GM18867 (cell line): ENCODE measurements at regions not wholly inside any gene's neighbourhood (a gene's known extent, or its start where the extent isn't known, plus 50 kb on each side); places are given as distances from the start of the nearest gene placed in this dataset.
"Not testable (repeated sequence)": the region's sequence is repeated elsewhere in the genome, so short reads cannot be mapped to it uniquely, and the experiment has no call there.

Source experiments
- ATAC-seq: cut with Tn5 transposase; IDR thresholded peaks from one replicate; pipeline ENCODE4 v1.9.1; 2021; ENCODE audit warnings: mild to moderate bottlenecking, moderate library complexity; ENCODE audit not compliant: unreplicated experiment

DNA sequence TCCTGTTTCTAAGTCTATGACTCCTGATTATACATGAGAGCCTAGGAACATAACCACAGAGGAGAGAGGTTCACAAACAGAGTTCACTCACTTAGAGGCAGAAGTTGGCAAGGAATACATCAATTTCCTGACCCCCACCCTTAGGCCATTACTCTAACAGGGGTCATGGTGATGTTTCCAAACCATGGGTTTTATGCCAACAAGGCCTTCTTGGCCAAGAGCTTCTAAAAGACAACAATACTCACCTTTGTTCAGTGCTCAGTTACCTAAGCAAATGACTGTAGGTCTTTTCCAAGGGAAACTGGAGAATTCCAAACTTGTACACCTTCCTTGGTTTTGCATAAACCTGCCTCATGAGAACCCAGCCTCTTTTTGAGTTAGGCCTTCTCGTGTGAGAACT lies 52.6 kb downstream of the ERICH4 start:
- ATAC-seq, result no peak

DNA sequence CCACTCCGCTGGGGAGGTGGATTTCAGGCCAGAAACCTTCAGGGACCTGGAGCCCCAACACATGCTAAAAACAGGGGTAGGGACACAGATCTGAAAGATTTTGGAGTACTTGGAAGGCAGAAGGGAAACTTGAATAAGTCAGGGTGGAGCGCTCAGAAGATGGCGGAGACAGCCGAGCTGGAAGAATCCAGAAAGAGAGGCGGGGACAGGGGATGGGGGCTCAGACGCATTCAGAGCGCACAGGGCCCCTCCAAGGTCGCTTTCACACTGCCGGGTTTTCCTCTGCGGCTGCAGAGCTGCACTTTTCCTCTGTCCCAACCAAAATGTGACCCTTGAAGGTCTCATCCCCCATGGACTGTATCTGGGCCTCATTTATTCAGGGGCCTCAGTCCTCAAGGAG lies 56.9 kb downstream of the ERICH4 start:
- no peak for ATAC-seq

DNA sequence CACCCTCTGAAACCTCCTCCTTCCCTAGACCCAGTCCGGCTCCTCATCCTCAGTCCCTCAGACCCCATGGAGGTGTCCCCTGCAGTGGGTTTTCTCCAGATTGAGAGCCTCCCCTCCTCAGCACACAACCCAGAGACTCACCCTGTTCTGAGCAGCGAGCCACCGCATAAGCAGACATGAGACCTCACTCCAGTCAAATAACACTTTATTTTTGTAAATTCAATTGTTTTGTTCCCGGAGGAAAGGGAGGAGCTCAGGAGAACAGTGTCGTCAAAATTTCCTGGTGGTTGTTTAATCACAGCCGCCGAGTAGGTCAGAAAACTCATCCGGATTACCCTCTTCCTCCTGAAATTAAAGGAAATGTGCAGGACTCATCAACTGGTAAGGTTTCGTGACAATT lies 57.5 kb downstream of the ERICH4 start:
- ATAC-seq, result no peak

DNA sequence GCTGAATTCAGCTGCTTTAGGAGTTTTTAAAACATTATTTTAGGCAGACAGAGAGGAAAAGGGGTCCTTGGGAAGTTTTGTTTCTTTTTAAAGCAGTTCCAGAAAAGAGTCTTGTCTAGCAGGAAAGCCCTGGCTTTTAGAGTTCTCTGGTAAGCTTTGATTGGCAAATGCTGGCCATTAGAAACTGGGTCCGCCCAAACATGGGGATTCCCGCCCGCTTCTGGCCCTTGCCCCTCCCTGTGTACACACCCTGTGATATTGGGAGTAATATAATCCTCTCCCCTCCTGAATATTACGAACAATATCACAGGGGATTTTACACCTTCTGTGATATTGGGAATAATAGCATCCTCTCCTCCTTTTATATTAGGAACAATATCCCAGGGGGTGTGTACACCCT lies 58.9 kb downstream of the ERICH4 start:
- no peak for ATAC-seq

- ATAC-seq, result no peak
Measured at GRCh38 chr19:41505105-41505504, 62.1 kb downstream of the ERICH4 start.

- ATAC-seq, result no peak
Measured at GRCh38 chr19:41510484-41510883, 65.5 kb upstream of the CEACAM21 start.

DNA sequence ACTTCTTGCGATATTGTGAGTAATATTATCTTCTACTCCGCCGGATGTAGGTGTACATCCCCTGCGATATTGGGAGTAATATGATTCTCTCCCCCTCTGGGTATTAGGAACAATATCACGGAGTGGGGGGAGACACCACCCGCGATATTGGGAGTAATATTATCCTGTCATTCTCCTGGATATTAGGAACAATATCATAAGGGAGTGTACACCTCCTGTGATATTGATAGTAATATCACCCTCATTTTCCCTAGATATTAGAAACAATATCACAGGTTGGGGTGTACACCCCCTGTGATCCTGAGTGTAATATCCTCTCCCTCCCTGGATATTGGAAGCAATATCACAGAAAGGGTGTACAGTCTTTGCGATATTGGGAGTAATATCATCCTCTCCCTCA lies 64.3 kb upstream of the CEACAM21 start:
- no peak for ATAC-seq

DNA sequence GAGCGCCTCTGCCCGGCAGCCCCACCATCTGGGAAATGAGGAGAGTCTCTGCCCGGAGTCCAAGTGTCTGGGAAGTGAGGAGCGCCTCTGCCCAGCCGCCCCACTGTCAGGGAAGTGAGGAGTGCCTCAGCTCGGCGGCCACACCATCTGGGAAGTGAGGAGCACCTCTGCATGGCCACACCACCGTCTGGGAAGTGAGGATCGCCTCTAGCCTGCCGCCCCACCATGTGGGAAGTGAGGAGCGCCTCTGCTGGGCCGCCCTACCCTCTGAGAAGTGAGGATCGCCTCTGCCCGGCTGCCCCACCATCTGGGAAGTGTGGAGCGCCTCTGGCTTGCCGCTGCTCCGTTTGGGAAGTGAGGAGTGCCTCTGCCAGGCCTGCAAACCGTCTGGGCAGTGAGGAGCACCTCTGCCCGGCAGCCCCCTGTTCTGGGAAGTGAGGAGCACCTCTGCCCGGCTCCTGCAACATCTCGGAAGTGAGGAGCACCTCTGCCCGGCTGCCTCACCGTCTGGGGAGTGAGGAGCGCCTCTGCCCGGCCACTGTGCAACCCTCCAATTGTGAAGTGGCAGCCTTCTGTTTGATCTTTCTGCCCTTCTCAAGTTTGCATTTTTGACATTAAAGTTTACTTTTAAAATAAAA lies 60.8 kb upstream of the CEACAM21 start:
- no peak for ATAC-seq

DNA sequence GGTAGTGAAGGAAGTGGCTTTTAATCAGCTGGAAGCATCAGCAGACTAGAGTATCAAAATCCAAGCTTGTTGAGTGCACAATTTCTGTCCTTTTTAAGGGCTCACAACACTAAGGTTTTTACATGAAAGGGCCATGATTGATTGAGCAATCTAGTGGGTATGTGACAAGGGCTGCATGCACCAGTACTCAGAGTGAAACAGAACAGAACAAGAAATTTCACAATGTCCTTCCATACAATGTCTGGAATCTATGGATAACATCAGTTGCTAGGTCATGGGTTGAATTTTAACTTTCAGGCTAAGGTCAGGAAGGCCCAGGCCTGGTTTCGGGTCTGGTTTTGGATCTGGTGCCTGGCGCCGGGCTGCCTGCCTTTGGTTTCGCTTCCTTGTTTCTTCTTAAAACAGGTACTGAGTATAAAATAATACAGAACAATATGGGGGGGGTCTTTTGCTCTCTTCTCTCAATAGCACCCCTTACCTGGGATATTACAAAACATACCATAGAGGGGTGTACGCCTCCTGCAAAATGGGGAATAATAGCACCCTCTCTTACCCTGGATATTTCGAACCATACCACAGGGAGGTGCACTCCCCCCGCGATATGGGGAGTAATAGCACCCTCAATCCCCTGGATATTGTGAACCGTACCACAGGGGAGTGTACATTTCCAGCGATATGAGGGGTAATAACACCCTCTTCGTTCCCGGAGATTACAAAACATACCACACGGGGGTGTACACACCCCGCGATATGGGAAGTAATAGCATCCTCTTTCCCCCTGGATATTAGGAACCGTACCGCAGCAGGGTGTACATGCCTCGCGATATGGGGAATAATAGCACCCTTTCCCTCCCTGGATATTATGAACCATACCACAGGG lies 59.4 kb upstream of the CEACAM21 start:
- ATAC-seq, result not testable (repeated sequence)

- no peak for ATAC-seq
Measured at GRCh38 chr19:41518141-41518540, 57.8 kb upstream of the CEACAM21 start.

GRCh38 chr19:41521138-41521930 lies 54.6 kb upstream of the CEACAM21 start:
- ATAC-seq, result peak; percentile 50

GRCh38 chr19:41521931-41522555 lies 53.9 kb upstream of the CEACAM21 start:
- peak; percentile 46 for ATAC-seq

GRCh38 chr19:41525989-41526388 lies 50.0 kb upstream of the CEACAM21 start:
- ATAC-seq, result no peak
